Renal cortical epithelial cell (primary cell): ENCODE measurements at regions not wholly inside any gene's neighbourhood (a gene's known extent, or its start where the extent isn't known, plus 50 kb on each side); places are given as distances from the start of the nearest gene placed in this dataset.
"Not testable (repeated sequence)": the region's sequence is repeated elsewhere in the genome, so short reads cannot be mapped to it uniquely, and the experiment has no call there.

Experiments used
- DNase-seq: peaks from one replicate; pipeline ENCODE4 v3.0.0-alpha.2; 2011; ENCODE audit warnings: low read depth

GRCh38 chr13:18322821-18323220, 858.8 kb downstream of the TUBA3C start:
- not testable (repeated sequence) for DNase-seq

- DNase-seq, result not testable (repeated sequence)
Measured at GRCh38 chr13:18319653-18320052, 862.0 kb downstream of the TUBA3C start.

- not testable (repeated sequence) for DNase-seq
Measured at GRCh38 chr13:18303240-18303813, 878.3 kb downstream of the TUBA3C start.

GRCh38 chr13:18300968-18301367, 880.7 kb downstream of the TUBA3C start:
- not testable (repeated sequence) for DNase-seq

- not testable (repeated sequence) for DNase-seq
Measured at GRCh38 chr13:18297359-18297758, 884.3 kb downstream of the TUBA3C start.

GRCh38 chr13:18296617-18297016, 885.0 kb downstream of the TUBA3C start:
- not testable (repeated sequence) for DNase-seq

GRCh38 chr13:18294311-18294710, 887.3 kb downstream of the TUBA3C start:
- not testable (repeated sequence) for DNase-seq

GRCh38 chr13:18286848-18287247, 894.8 kb downstream of the TUBA3C start:
- not testable (repeated sequence) for DNase-seq

- DNase-seq, result not testable (repeated sequence)
Measured at GRCh38 chr13:18285663-18286062, 896.0 kb downstream of the TUBA3C start.

- DNase-seq, result not testable (repeated sequence)
Measured at GRCh38 chr13:18284040-18284439, 897.6 kb downstream of the TUBA3C start.

- not testable (repeated sequence) for DNase-seq
Measured at GRCh38 chr13:18281829-18282597, 899.6 kb downstream of the TUBA3C start.

- DNase-seq, result peak; percentile 56
Measured at GRCh38 chr13:18280904-18281828, 900.5 kb downstream of the TUBA3C start.

GRCh38 chr13:18279971-18280370, 901.7 kb downstream of the TUBA3C start:
- peak; percentile 35 for DNase-seq

- DNase-seq, result not testable (repeated sequence)
Measured at GRCh38 chr13:18277372-18277771, 904.3 kb downstream of the TUBA3C start.

GRCh38 chr13:18276280-18276679, 905.3 kb downstream of the TUBA3C start:
- peak; percentile 6 for DNase-seq

- DNase-seq, result peak; percentile 0
Measured at GRCh38 chr13:18273785-18274514, 907.7 kb downstream of the TUBA3C start.

- DNase-seq, result not testable (repeated sequence)
Measured at GRCh38 chr13:18258801-18259419, 922.7 kb downstream of the TUBA3C start.

- DNase-seq, result not testable (repeated sequence)
Measured at GRCh38 chr13:18257686-18258085, 923.9 kb downstream of the TUBA3C start.

GRCh38 chr13:18252848-18253247, 928.8 kb downstream of the TUBA3C start:
- DNase-seq, result not testable (repeated sequence)

GRCh38 chr13:18248533-18249240, 932.9 kb downstream of the TUBA3C start:
- DNase-seq, result not testable (repeated sequence)
